ENCODE measurements at regions not wholly inside any gene's neighbourhood (a gene's known extent, or its start where the extent isn't known, plus 50 kb on each side); places are given as distances from the start of the nearest gene placed in this dataset.

DNA sequence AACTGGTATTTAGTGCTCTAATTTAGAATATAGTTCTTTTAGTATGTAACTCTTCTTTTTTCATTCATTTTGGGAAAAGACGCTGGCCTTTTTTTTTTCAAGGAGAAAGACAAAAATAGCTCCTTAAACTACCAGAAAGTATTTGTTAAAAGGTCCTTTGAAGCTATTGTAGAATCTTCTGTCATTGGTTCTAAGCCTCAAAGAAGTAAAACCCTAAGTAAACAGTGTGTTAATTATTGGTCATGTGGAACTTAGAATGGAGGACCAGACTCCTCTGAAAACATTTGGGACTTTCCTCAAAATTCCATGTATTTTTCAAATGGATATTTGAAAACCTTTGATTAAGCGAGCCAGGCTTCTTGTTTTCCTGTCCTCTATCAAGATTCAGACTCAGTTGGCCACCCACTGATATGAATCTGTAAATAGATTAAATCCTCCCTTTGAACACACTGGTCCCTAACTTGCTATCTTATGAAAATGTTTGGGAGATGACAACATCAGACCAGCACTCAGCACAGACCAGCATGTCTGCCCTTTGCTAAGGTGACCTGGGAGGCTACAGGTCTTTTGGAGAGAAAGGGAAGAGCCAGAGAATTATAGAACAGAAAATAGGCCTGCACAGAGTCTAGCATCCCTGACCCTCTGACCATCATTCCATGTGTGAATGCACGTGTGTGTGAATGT, 120.3 kb upstream of the GATA6 start:
- CTCF ChIA-PET (ENCODE audit: low intra/inter-chr PET ratio, low total read pairs): no interaction called here
- DNase-seq (ENCODE audit: low spot score) (peak; percentile 45), FAIRE-seq (no peak), ATAC-seq (peak; percentile 21; the same call in 1 of the 3 replicates)
- BruUV-seq (replicated peaks): no TSS peak
- H3K9me3 ChIP-seq (ENCODE audit: low read length): no peaks in the 10 kb centered on the region
- H3K4me1 ChIP-seq (ENCODE audit: insufficient read depth, low read length): peaks cover 55% of the 10 kb centered on the region
- H2AFZ ChIP-seq (ENCODE audit: low read length): no peak overlapping the region
- POLR2A ChIA-PET: interaction anchor here (0.7 to 1.3 kb wide), 2 partner anchors 9 to 29 kb away, joined by 3 read pairs; no protein-coding TSS in a partner anchor
- WGBS (ENCODE audit: low lambda C conversion rate): 3% methylated on average over 3 of the region's 3 CpGs
- no peaks in the 10 kb centered on the region; a peak in 1 of 5 replicates for H3K27me3 ChIP-seq (ENCODE audit: control insufficient read depth in 1 of 2, insufficient read depth in 2 of 2, low read length in 2 of 2)
- H3K9ac ChIP-seq (ENCODE audit: insufficient read depth, low read depth, low read length): no peak overlapping the region
- peak overlapping the region; percentile 25; the same call in 1 of the 2 replicates for H3K4me2 ChIP-seq (ENCODE audit: low read depth, low read length)
- H3K27ac ChIP-seq (ENCODE audit: extremely low read length, insufficient read depth, low read length): no peak overlapping the region
- no peaks in the 10 kb centered on the region for H4K20me1 ChIP-seq (ENCODE audit: insufficient read depth, low read length)
- no peak overlapping the region for H3K4me3 ChIP-seq (replicated peaks in 1 of 3; ENCODE audit: insufficient read depth in 1 of 3, low read depth in 2 of 3, low read length in 3 of 3)
- in situ Hi-C loops (cut with HindIII; ENCODE audit: extremely low pct_ligation_motif_present, low pct_unique_long_range_greater_than_20kb) (no loop called here), intact Hi-C loops (cut with micrococcal nuclease; ENCODE audit: unreplicated experiment) (no loop called here)
- no peaks in the 10 kb centered on the region for H3K36me3 ChIP-seq (replicated peaks in 1 of 2; ENCODE audit: control insufficient read depth in 1 of 2, insufficient read depth in 2 of 2, low read length in 2 of 2)
- H3K79me2 ChIP-seq (ENCODE audit: insufficient read depth, low read length): no peaks in the 10 kb centered on the region
- TF ChIP-seq, protein P1, sequence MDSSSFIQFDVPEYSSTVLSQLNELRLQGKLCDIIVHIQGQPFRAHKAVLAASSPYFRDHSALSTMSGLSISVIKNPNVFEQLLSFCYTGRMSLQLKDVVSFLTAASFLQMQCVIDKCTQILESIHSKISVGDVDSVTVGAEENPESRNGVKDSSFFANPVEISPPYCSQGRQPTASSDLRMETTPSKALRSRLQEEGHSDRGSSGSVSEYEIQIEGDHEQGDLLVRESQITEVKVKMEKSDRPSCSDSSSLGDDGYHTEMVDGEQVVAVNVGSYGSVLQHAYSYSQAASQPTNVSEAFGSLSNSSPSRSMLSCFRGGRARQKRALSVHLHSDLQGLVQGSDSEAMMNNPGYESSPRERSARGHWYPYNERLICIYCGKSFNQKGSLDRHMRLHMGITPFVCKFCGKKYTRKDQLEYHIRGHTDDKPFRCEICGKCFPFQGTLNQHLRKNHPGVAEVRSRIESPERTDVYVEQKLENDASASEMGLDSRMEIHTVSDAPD (CRISPR knock-in tag; IDR thresholded peaks at IDR 0.05): no peak
- no peak for TF ChIP-seq EEA1 (CRISPR knock-in tag; IDR thresholded peaks at IDR 0.05; ENCODE audit: borderline replicate concordance)
- no peak for TF ChIP-seq NBN (conservative IDR thresholded peaks at IDR 0.05)
- no peak; the same call in 1 of the 2 replicates for TF ChIP-seq TCF7 (IDR thresholded peaks at IDR 0.05; ENCODE audit: low read depth)
- no peak for TF ChIP-seq FOXA1 (IDR thresholded peaks at IDR 0.05)
- peak; percentile 56; the same call in 1 of the 2 replicates for TF ChIP-seq FOXA1 (CRISPR knock-in tag; IDR thresholded peaks at IDR 0.05)
- no peak for TF ChIP-seq PAX8 (CRISPR knock-in tag; IDR thresholded peaks at IDR 0.05; ENCODE audit: borderline replicate concordance)
- TF ChIP-seq SRF (IDR thresholded peaks at IDR 0.05; ENCODE audit: low read depth, low read length): no peak
- TF ChIP-seq, protein P2, sequence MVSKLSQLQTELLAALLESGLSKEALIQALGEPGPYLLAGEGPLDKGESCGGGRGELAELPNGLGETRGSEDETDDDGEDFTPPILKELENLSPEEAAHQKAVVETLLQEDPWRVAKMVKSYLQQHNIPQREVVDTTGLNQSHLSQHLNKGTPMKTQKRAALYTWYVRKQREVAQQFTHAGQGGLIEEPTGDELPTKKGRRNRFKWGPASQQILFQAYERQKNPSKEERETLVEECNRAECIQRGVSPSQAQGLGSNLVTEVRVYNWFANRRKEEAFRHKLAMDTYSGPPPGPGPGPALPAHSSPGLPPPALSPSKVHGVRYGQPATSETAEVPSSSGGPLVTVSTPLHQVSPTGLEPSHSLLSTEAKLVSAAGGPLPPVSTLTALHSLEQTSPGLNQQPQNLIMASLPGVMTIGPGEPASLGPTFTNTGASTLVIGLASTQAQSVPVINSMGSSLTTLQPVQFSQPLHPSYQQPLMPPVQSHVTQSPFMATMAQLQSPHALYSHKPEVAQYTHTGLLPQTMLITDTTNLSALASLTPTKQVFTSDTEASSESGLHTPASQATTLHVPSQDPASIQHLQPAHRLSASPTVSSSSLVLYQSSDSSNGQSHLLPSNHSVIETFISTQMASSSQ (IDR thresholded peaks at IDR 0.05; ENCODE audit: low read depth): 0 out of 2 replicates have a peak, but pooled peaks have one; percentile 21
- TF ChIP-seq, protein P2 (CRISPR knock-in tag; IDR thresholded peaks at IDR 0.05; ENCODE audit: borderline replicate concordance): no peak
- TF ChIP-seq, protein P3, sequence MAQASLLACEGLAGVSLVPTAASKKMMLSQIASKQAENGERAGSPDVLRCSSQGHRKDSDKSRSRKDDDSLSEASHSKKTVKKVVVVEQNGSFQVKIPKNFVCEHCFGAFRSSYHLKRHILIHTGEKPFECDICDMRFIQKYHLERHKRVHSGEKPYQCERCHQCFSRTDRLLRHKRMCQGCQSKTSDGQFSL (CRISPR knock-in tag; IDR thresholded peaks at IDR 0.05): no peak
- no peak for TF ChIP-seq ZNF317 (CRISPR knock-in tag; IDR thresholded peaks at IDR 0.05)
- TF ChIP-seq, protein P4, sequence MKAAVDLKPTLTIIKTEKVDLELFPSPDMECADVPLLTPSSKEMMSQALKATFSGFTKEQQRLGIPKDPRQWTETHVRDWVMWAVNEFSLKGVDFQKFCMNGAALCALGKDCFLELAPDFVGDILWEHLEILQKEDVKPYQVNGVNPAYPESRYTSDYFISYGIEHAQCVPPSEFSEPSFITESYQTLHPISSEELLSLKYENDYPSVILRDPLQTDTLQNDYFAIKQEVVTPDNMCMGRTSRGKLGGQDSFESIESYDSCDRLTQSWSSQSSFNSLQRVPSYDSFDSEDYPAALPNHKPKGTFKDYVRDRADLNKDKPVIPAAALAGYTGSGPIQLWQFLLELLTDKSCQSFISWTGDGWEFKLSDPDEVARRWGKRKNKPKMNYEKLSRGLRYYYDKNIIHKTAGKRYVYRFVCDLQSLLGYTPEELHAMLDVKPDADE (CRISPR knock-in tag; IDR thresholded peaks at IDR 0.05): no peak
- 0 out of 2 replicates have a peak, but pooled peaks have one; percentile 15 for TF ChIP-seq FOXA3 (CRISPR knock-in tag; IDR thresholded peaks at IDR 0.05)
- no peak for TF ChIP-seq PCBP1 (IDR thresholded peaks at IDR 0.05; ENCODE audit: borderline replicate concordance, low read depth, low read length)
- no peak for TF ChIP-seq SOX13 (IDR thresholded peaks at IDR 0.05)
- peak in 1 of 2 experiments; percentile 53; a peak in 2 of 4 replicates for TF ChIP-seq SOX13 (CRISPR knock-in tag; conservative IDR thresholded peaks at IDR 0.05 in 1 of 2, IDR thresholded peaks at IDR 0.05 in 1 of 2)
- TF ChIP-seq ZC3H4 (CRISPR knock-in tag; IDR thresholded peaks at IDR 0.05; ENCODE audit: borderline replicate concordance): no peak
